ENCODE measurements at regions not wholly inside any gene's neighbourhood (a gene's known extent, or its start where the extent isn't known, plus 50 kb on each side); places are given as distances from the start of the nearest gene placed in this dataset.

- peaks cover 3% of the 10 kb centered on the region for H3K9me3 Mint-ChIP-seq (ENCODE audit: unreplicated experiment)
- H3K4me1 Mint-ChIP-seq (ENCODE audit: low read depth, unreplicated experiment) = peaks cover under 1% of the 10 kb centered on the region
- peaks cover 2% of the 10 kb centered on the region for H3K27me3 Mint-ChIP-seq (ENCODE audit: unreplicated experiment)
- TF ChIP-seq CTCF (IDR thresholded peaks at IDR 0.05; ENCODE audit: partially characterized antibody, unreplicated experiment) = no peak
- H3K36me3 Mint-ChIP-seq (ENCODE audit: unreplicated experiment) = peaks cover 7% of the 10 kb centered on the region
- no peak overlapping the region for H3K4me3 Mint-ChIP-seq (ENCODE audit: unreplicated experiment)
- H3K27ac Mint-ChIP-seq (ENCODE audit: unreplicated experiment) = no peak overlapping the region
- no peak for DNase-seq
Measured at GRCh38 chr5:2617461-2617860, 134.0 kb downstream of the IRX2 start.

GRCh38 chr5:2615917-2616316, 135.6 kb downstream of the IRX2 start:
- Mint-ChIP-seq H3K27ac (ENCODE audit: unreplicated experiment) (no peak overlapping the region), H3K27me3 (ENCODE audit: unreplicated experiment) (peaks cover 2% of the 10 kb centered on the region), H3K9me3 (ENCODE audit: unreplicated experiment) (peaks cover 3% of the 10 kb centered on the region), H3K4me1 (ENCODE audit: low read depth, unreplicated experiment) (peaks cover 2% of the 10 kb centered on the region), H3K36me3 (ENCODE audit: unreplicated experiment) (peaks cover 10% of the 10 kb centered on the region), H3K4me3 (ENCODE audit: unreplicated experiment) (no peak overlapping the region)
- no peak for DNase-seq
- TF ChIP-seq CTCF (IDR thresholded peaks at IDR 0.05; ENCODE audit: partially characterized antibody, unreplicated experiment) = no peak

GRCh38 chr5:2614571-2614970, 136.9 kb downstream of the IRX2 start:
- Mint-ChIP-seq H3K4me3 (ENCODE audit: unreplicated experiment) (no peak overlapping the region), H3K36me3 (ENCODE audit: unreplicated experiment) (peaks cover 10% of the 10 kb centered on the region)
- TF ChIP-seq CTCF (IDR thresholded peaks at IDR 0.05; ENCODE audit: partially characterized antibody, unreplicated experiment) = no peak

GRCh38 chr5:2611659-2612058, 139.8 kb downstream of the IRX2 start:
- peaks cover 15% of the 10 kb centered on the region for H3K36me3 Mint-ChIP-seq (ENCODE audit: unreplicated experiment)
- H3K27me3 Mint-ChIP-seq (ENCODE audit: unreplicated experiment) = peaks cover 4% of the 10 kb centered on the region
- no peak for DNase-seq
- H3K4me3 Mint-ChIP-seq (ENCODE audit: unreplicated experiment) = no peak overlapping the region
- peaks cover 1% of the 10 kb centered on the region for H3K9me3 Mint-ChIP-seq (ENCODE audit: unreplicated experiment)
- peaks cover 3% of the 10 kb centered on the region for H3K4me1 Mint-ChIP-seq (ENCODE audit: low read depth, unreplicated experiment)
- H3K27ac Mint-ChIP-seq (ENCODE audit: unreplicated experiment) = no peak overlapping the region
- TF ChIP-seq CTCF (IDR thresholded peaks at IDR 0.05; ENCODE audit: partially characterized antibody, unreplicated experiment) = no peak

More at GRCh38 chr5:2614571-2614970, 136.9 kb downstream of the IRX2 start:
- Mint-ChIP-seq H3K4me1 (ENCODE audit: low read depth, unreplicated experiment) (peaks cover 2% of the 10 kb centered on the region), H3K27ac (ENCODE audit: unreplicated experiment) (no peak overlapping the region), H3K9me3 (ENCODE audit: unreplicated experiment) (peaks cover 3% of the 10 kb centered on the region), H3K27me3 (ENCODE audit: unreplicated experiment) (peaks cover 2% of the 10 kb centered on the region)
- DNase-seq = no peak

- Mint-ChIP-seq H3K4me3 (ENCODE audit: unreplicated experiment) (no peak overlapping the region), H3K9me3 (ENCODE audit: unreplicated experiment) (peaks cover 1% of the 10 kb centered on the region), H3K27ac (ENCODE audit: unreplicated experiment) (no peak overlapping the region), H3K4me1 (ENCODE audit: low read depth, unreplicated experiment) (peaks cover 3% of the 10 kb centered on the region), H3K27me3 (ENCODE audit: unreplicated experiment) (peaks cover 4% of the 10 kb centered on the region), H3K36me3 (ENCODE audit: unreplicated experiment) (peaks cover 15% of the 10 kb centered on the region)
- DNase-seq = no peak
- no peak for TF ChIP-seq CTCF (IDR thresholded peaks at IDR 0.05; ENCODE audit: partially characterized antibody, unreplicated experiment)
Measured at GRCh38 chr5:2610986-2611385, 140.5 kb downstream of the IRX2 start.

Measured in glutamatergic neuron (in vitro differentiated cells).